ENCODE measurements at regions not wholly inside any gene's neighbourhood (a gene's known extent, or its start where the extent isn't known, plus 50 kb on each side); places are given as distances from the start of the nearest gene placed in this dataset.

GRCh38 chr4:85147481-85148076 lies 181.1 kb upstream of the WDFY3 start:
- H3K4me3 ChIP-seq (ENCODE audit: low read depth, low read length): no peak overlapping the region
- TF ChIP-seq CTCF (IDR thresholded peaks at IDR 0.05; ENCODE audit: low read depth, low read length): peak; percentile 24; the same call in 1 of the 2 replicates

- no peak overlapping the region for H3K4me3 ChIP-seq (ENCODE audit: low read depth, low read length)
- TF ChIP-seq CTCF (IDR thresholded peaks at IDR 0.05; ENCODE audit: low read depth, low read length): no peak
These were observed 183.2 kb upstream of the WDFY3 start for GRCh38 chr4:85149676-85150075.

- no peak overlapping the region for H3K4me3 ChIP-seq (ENCODE audit: low read depth, low read length)
- TF ChIP-seq CTCF (IDR thresholded peaks at IDR 0.05; ENCODE audit: low read depth, low read length): no peak
These were observed 184.9 kb upstream of the WDFY3 start for GRCh38 chr4:85151371-85151770.

GRCh38 chr4:85151786-85152185 lies 185.3 kb upstream of the WDFY3 start:
- no peak for TF ChIP-seq CTCF (IDR thresholded peaks at IDR 0.05; ENCODE audit: low read depth, low read length)
- no peak overlapping the region for H3K4me3 ChIP-seq (ENCODE audit: low read depth, low read length)

GRCh38 chr4:85152480-85152879 lies 186.0 kb upstream of the WDFY3 start:
- H3K4me3 ChIP-seq (ENCODE audit: low read depth, low read length): no peak overlapping the region
- TF ChIP-seq CTCF (IDR thresholded peaks at IDR 0.05; ENCODE audit: low read depth, low read length): no peak

- TF ChIP-seq CTCF (IDR thresholded peaks at IDR 0.05; ENCODE audit: low read depth, low read length): no peak
- H3K4me3 ChIP-seq (ENCODE audit: low read depth, low read length): no peak overlapping the region
These were observed 186.7 kb upstream of the WDFY3 start for GRCh38 chr4:85153221-85153620.

- TF ChIP-seq CTCF (IDR thresholded peaks at IDR 0.05; ENCODE audit: low read depth, low read length): no peak
- H3K4me3 ChIP-seq (ENCODE audit: low read depth, low read length): no peak overlapping the region
These were observed 188.1 kb upstream of the WDFY3 start for GRCh38 chr4:85154591-85154990.

Measured in WI38 (cell line).